Calu3 (cell line): ENCODE measurements at regions not wholly inside any gene's neighbourhood (a gene's known extent, or its start where the extent isn't known, plus 50 kb on each side); places are given as distances from the start of the nearest gene placed in this dataset.

ENCODE experiments used
- BruUV-seq: library from RNA; stranded (reverse); fragments of 400-500 nt; replicated peaks from 2 replicates; lab custom pipeline; 2021; lab: Mats Ljungman, UMichigan
- CTCF ChIA-PET: fragments of 300-600 bp; sonication (Branson Sonifier 250); formaldehyde crosslinking; loops from one replicate; lab custom pipeline; 2022; ENCODE audit warnings: antibody characterized with exemption; lab: Charles Lee
- DNase-seq: peaks from one replicate; pipeline ENCODE4 v3.0.0; 2022
- H3K27ac Mint-ChIP-seq: one replicate; pipeline ENCODE4 v1.8.0; 2022; ENCODE audit warnings: mixed read lengths; ENCODE audit not compliant: unreplicated experiment
- H3K27me3 Mint-ChIP-seq: one replicate; pipeline ENCODE4 v1.8.0; 2022; ENCODE audit warnings: mixed read lengths; ENCODE audit not compliant: unreplicated experiment
- H3K36me3 Mint-ChIP-seq: one replicate; pipeline ENCODE4 v1.8.0; 2022; ENCODE audit warnings: mild to moderate bottlenecking, moderate library complexity, mixed read lengths; ENCODE audit not compliant: insufficient read depth, unreplicated experiment
- H3K4me1 Mint-ChIP-seq: one replicate; pipeline ENCODE4 v1.8.0; 2022; ENCODE audit warnings: mild to moderate bottlenecking, low read depth, mixed read lengths; ENCODE audit not compliant: unreplicated experiment
- H3K4me3 Mint-ChIP-seq: one replicate; pipeline ENCODE4 v1.8.0; 2022; ENCODE audit warnings: mild to moderate bottlenecking, low read depth, moderate library complexity, mixed read lengths; ENCODE audit not compliant: unreplicated experiment
- H3K9me3 Mint-ChIP-seq: one replicate; pipeline ENCODE4 v1.8.0; 2022; ENCODE audit warnings: low read depth, mixed read lengths; ENCODE audit not compliant: unreplicated experiment
- CTCF ChIP-seq: fragments of 200-600 bp; IDR thresholded peaks from one replicate; pipeline ENCODE4 v1.8.0; 2022; ENCODE audit warnings: antibody characterized with exemption; ENCODE audit not compliant: unreplicated experiment
- intact Hi-C: fragments of 100-400 bp; cut with micrococcal nuclease; formaldehyde crosslinking; loops from one replicate; pipeline ENCODE4 v1.10.0; 2022; ENCODE audit not compliant: unreplicated experiment

GRCh38 chrX:120819126-120819525 lies 56.5 kb downstream of the CT47B1 start:
- CTCF ChIA-PET, result no interaction called here
- Mint-ChIP-seq H3K27me3 (no peaks in the 10 kb centered on the region), H3K36me3 (no peaks in the 10 kb centered on the region), H3K4me1 (peaks cover 5% of the 10 kb centered on the region), H3K9me3 (no peaks in the 10 kb centered on the region), H3K4me3 (no peak overlapping the region), H3K27ac (no peak overlapping the region)
- no TSS peak for BruUV-seq
- no peak for DNase-seq
- intact Hi-C loops, result no loop called here
- no peak for TF ChIP-seq CTCF

- BruUV-seq, result no TSS peak
- no peak for TF ChIP-seq CTCF
- H3K36me3 Mint-ChIP-seq, result no peaks in the 10 kb centered on the region
- intact Hi-C loops, result no loop called here
- no peak overlapping the region for H3K27ac Mint-ChIP-seq
- H3K27me3 Mint-ChIP-seq, result no peaks in the 10 kb centered on the region
- H3K4me1 Mint-ChIP-seq, result no peaks in the 10 kb centered on the region
- no peak overlapping the region for H3K4me3 Mint-ChIP-seq
- H3K9me3 Mint-ChIP-seq, result no peaks in the 10 kb centered on the region
- CTCF ChIA-PET, result no interaction called here
- no peak for DNase-seq
Measured at GRCh38 chrX:120813982-120814381, 61.7 kb downstream of the CT47B1 start.

DNA sequence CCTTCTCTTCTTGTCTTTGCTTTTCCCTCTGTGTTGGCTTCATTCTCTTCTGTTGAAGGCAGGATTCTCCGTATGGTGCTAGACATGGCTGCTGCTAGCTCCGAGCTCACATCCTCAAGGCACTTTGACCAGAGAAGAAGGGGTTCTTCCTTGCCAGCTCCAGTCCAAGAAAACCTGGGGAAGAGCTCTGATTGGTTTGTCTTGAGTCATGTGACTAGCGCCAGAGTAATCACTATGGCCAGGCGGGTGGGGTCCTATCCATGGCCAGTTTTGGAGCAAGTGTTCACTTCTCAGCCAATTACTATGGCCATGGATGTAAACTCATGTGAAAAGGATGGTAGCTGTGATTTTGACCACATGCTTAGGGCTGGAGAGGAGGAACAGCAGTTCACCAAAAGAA lies 74.2 kb downstream of the CT47B1 start:
- Mint-ChIP-seq H3K36me3 (no peaks in the 10 kb centered on the region), H3K27me3 (no peaks in the 10 kb centered on the region), H3K9me3 (no peaks in the 10 kb centered on the region), H3K27ac (no peak overlapping the region), H3K4me3 (no peak overlapping the region), H3K4me1 (no peaks in the 10 kb centered on the region)
- no peak for TF ChIP-seq CTCF
- no TSS peak for BruUV-seq
- intact Hi-C loops, result no loop called here
- CTCF ChIA-PET, result no interaction called here
- DNase-seq, result no peak

DNA sequence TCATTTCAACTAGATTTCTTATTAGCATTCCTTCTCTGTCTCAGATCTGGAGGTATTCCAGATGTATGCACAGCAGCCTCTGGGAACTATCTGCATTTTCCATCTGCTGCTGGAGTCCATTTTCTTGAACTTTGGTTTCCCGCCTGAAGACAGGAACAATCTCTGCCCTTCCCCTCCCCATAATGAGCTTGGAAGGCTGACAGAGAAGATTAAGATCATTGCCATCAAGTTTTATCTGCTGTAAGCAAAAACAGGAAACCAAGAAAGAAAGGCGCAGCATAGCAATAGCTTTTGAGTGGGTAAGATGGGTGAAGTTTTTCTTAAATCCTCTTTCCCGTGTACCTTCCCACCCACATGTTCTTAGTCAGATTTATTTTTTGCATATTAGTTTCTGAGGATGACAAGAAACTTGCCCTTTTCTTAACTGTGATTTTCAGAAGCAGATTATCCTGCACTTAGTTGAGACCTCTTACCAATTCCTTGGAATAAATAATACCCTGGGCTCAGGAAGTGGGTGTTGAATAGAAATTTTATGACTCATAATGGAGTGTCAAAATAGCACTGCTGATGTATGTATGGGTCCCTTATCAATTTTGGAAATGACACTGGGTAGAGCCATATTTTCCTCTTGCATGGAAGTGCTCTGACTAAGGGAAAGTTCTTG lies 78.3 kb downstream of the CT47B1 start:
- Mint-ChIP-seq H3K27me3 (no peaks in the 10 kb centered on the region), H3K9me3 (no peaks in the 10 kb centered on the region), H3K4me1 (peaks cover 10% of the 10 kb centered on the region), H3K4me3 (no peak overlapping the region), H3K27ac (no peak overlapping the region), H3K36me3 (no peaks in the 10 kb centered on the region)
- no peak for DNase-seq
- CTCF ChIA-PET, result no interaction called here
- no TSS peak for BruUV-seq
- TF ChIP-seq CTCF, result no peak
- intact Hi-C loops, result loop anchor here (10.0 kb wide), 1 partner anchor 447 kb away; no protein-coding TSS in a partner anchor
